Kidney (tissue), 13 donors: ENCODE measurements at regions not wholly inside any gene's neighbourhood (a gene's known extent, or its start where the extent isn't known, plus 50 kb on each side); places are given as distances from the start of the nearest gene placed in this dataset.

ENCODE experiments used
- DNase-seq, 5 donors: peaks; one replicate each; pipeline ENCODE4 v3.0.0-alpha.2; 2013 to 2020
- FAIRE-seq: peaks from 2 replicates; lab custom pipeline; 2012; peaks lifted over from hg19 to GRCh38; lab: Jason Lieb, UNC
- H3K27ac ChIP-seq, 2 donors: one replicate each; pipeline ENCODE4 v1.7.0; 2013; ENCODE audit warnings: low read depth in 2 of 2, low read length in 2 of 2, inconsistent platforms in 1 of 2
- H3K27me3 ChIP-seq: one replicate; pipeline ENCODE4 v1.7.1; 2013; ENCODE audit warnings: low read length, inconsistent platforms; ENCODE audit not compliant: control insufficient read depth, insufficient read depth
- H3K36me3 ChIP-seq, 3 donors: one replicate each; pipeline versions ENCODE4 v1.7.0 to v1.7.1; 2013; ENCODE audit warnings: low read length in 3 of 3, control low read depth in 1 of 3, inconsistent platforms in 1 of 3; ENCODE audit not compliant: insufficient read depth in 3 of 3, control insufficient read depth in 2 of 3
- H3K4me1 ChIP-seq, 3 donors: one replicate each; pipeline versions ENCODE4 v1.7.0 to v1.7.1; 2013; ENCODE audit warnings: low read length in 3 of 3, inconsistent platforms in 1 of 3, low read depth in 1 of 3; ENCODE audit not compliant: control insufficient read depth in 2 of 3, insufficient read depth in 2 of 3
- H3K4me3 ChIP-seq, 3 donors: one replicate each; pipeline versions ENCODE4 v1.7.0 to v1.8.1; 2013; ENCODE audit warnings: low read length in 3 of 3, control low read depth in 1 of 3, inconsistent platforms in 1 of 3
- H3K9ac ChIP-seq, 3 donors: one replicate each; pipeline versions ENCODE4 v1.7.0 to v1.7.1; 2013; ENCODE audit warnings: low read length in 3 of 3, control low read depth in 1 of 3, inconsistent platforms in 1 of 3
- H3K9me3 ChIP-seq, 3 donors: one replicate each; pipeline versions ENCODE4 v1.7.0 to v1.7.1; 2013; ENCODE audit warnings: low read length in 3 of 3, control low read depth in 1 of 3, inconsistent platforms in 1 of 3; ENCODE audit not compliant: control insufficient read depth in 2 of 3, insufficient read depth in 1 of 3
- intact Hi-C: fragments of 100-400 bp; cut with DNase I; formaldehyde crosslinking; loops from one replicate; pipeline ENCODE4 v1.11.1; 2022
- TF ChIP-seq, protein P1 (sequence below): IDR thresholded peaks from 3 replicates; pipeline ENCODE4 v1.5.1; 2012; ENCODE audit warnings: mild to moderate bottlenecking, moderate library complexity, borderline replicate concordance; ENCODE audit not compliant: insufficient read depth; ENCODE audit errors: extremely low read depth
- donor health status: control.
- donor health status: control.
- donor health status: control.
- donor health status: control.
- donor health status: control.
- donor health status: DM: yes; HTN: yes; CAD: no.
- donor health status: Normal renal cell carcinoma (clear cell type).

DNA sequence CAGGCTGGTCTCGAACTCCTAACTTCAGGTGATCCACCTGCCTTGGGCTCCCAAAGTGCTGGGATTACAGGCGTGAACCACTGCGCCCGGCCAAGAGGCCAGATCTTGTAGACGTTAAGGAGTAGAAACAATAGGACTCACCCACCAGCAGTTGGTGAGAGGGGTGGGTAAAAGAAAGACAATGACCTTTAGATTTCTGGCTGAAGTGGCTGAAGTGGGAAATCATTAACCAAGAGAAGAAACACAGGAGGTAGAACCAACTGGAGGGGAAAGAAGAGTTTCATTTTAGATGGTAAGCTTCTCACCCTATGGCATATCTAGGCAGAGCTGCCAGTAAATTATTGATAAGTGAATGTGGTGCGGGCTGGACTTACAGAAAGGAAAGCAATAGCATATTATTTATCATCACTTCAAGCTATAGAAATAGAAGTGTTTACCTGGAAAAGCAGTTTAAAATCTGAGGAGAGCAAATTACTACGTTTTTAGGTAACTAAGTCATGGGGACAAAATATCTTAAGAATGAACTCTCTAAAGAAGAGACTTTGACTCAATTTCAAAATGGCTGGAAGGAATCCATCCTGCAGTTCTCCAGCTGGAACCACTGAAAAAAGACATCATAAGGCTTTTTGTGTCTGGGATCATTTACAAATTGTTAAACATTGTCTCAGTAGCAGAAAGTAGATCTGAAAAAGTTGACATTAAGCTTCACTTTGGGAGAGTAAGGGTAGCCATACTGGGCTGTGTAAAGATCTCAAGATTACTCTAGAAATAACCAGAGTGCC is 109.6 kb downstream of the ALDH8A1 start:
- no peaks in the 10 kb centered on the region for H3K27me3 ChIP-seq
- peak overlapping the region in 1 of 3 donors; percentile 2 for H3K4me3 ChIP-seq
- no peaks in the 10 kb centered on the region for H3K36me3 ChIP-seq
- no peaks in the 10 kb centered on the region for H3K9me3 ChIP-seq
- intact Hi-C loops: no loop called here
- TF ChIP-seq, protein P1, sequence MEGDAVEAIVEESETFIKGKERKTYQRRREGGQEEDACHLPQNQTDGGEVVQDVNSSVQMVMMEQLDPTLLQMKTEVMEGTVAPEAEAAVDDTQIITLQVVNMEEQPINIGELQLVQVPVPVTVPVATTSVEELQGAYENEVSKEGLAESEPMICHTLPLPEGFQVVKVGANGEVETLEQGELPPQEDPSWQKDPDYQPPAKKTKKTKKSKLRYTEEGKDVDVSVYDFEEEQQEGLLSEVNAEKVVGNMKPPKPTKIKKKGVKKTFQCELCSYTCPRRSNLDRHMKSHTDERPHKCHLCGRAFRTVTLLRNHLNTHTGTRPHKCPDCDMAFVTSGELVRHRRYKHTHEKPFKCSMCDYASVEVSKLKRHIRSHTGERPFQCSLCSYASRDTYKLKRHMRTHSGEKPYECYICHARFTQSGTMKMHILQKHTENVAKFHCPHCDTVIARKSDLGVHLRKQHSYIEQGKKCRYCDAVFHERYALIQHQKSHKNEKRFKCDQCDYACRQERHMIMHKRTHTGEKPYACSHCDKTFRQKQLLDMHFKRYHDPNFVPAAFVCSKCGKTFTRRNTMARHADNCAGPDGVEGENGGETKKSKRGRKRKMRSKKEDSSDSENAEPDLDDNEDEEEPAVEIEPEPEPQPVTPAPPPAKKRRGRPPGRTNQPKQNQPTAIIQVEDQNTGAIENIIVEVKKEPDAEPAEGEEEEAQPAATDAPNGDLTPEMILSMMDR: no peak
- H3K27ac ChIP-seq: peak overlapping the region in 1 of 2 donors; percentile 27
- FAIRE-seq (no peak), DNase-seq (no peak)
- peaks cover 0 to 5% (median 0%) of the 10 kb centered on the region in 3 donors for H3K4me1 ChIP-seq
- H3K9ac ChIP-seq: no peak overlapping the region

DNA sequence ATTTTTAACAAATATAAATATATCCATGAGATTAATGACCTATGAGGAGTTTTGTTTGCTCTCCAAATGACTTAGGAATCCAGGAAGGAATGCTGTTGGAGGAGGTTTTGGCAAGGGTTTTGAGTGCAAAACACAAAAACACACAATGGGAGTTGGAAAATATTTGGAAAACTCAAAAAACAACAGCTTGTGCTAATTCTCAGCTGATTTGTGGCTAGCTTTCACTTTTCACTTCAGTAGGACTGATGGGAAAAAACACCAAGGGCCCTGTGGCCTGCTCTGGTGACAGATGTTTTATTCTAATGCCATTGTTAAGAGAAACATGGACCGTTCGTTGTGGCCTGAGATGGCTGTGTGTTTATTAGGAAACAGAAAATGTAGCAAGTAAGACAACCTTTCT is 113.9 kb downstream of the ALDH8A1 start:
- TF ChIP-seq, protein P1: no peak
- intact Hi-C loops: no loop called here
- peaks cover 0 to 5% (median 0%) of the 10 kb centered on the region in 3 donors for H3K4me1 ChIP-seq
- H3K9me3 ChIP-seq: no peaks in the 10 kb centered on the region
- FAIRE-seq: no peak
- no peaks in the 10 kb centered on the region for H3K27me3 ChIP-seq
- H3K4me3 ChIP-seq: no peak overlapping the region
- no peaks in the 10 kb centered on the region for H3K36me3 ChIP-seq
- H3K9ac ChIP-seq: no peak overlapping the region
- no peak for DNase-seq
- no peak overlapping the region for H3K27ac ChIP-seq

DNA sequence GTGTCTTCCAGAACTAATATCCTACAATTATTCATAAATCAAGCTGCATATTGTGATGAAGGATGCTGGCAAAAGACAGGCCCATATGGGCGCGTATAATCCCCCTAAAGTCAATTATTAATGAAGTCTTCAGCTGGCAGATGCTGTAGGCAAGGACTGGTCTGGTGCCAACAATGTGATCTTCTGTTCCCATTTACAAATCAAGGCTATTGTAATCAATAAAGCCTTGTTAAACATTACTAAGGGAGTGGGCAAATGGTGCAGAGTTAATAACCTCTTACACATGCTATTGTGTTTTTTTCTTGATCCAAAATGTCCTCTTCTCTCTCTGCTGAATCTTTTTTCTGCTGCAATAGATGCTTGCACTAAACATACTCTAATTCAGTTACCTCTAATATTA is 119.0 kb downstream of the ALDH8A1 start:
- H3K4me3 ChIP-seq: no peak overlapping the region
- H3K27me3 ChIP-seq: no peaks in the 10 kb centered on the region
- no peak overlapping the region for H3K9ac ChIP-seq
- intact Hi-C loops: no loop called here
- TF ChIP-seq, protein P1: no peak
- no peak overlapping the region for H3K27ac ChIP-seq
- peaks cover 0 to 3% (median 0%) of the 10 kb centered on the region in 3 donors for H3K4me1 ChIP-seq
- H3K9me3 ChIP-seq: no peaks in the 10 kb centered on the region
- H3K36me3 ChIP-seq: no peaks in the 10 kb centered on the region
- FAIRE-seq (no peak), DNase-seq (no peak)
